ENCODE measurements at regions not wholly inside any gene's neighbourhood (a gene's known extent, or its start where the extent isn't known, plus 50 kb on each side); places are given as distances from the start of the nearest gene placed in this dataset.

DNA sequence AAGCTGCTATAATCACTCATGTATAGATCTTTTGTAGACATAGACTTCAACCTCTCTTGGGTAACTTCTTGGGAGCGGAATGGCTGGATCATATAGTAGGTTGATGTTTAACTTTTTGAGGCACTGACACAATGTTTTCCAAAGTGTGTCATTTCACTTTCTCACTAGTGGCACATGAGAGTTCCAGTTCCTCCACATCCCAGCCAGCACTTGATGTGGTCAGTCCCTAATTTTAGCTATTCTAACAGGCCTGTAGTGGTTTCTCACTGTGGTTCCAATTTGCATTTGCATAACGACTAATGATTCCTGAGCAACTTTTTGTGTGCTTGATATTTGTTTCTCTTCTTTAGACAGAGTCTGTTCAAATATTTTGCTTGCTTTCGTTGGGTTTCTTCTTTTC, 221.3 kb downstream of the DLL1 start:
- TF ChIP-seq, protein P1, sequence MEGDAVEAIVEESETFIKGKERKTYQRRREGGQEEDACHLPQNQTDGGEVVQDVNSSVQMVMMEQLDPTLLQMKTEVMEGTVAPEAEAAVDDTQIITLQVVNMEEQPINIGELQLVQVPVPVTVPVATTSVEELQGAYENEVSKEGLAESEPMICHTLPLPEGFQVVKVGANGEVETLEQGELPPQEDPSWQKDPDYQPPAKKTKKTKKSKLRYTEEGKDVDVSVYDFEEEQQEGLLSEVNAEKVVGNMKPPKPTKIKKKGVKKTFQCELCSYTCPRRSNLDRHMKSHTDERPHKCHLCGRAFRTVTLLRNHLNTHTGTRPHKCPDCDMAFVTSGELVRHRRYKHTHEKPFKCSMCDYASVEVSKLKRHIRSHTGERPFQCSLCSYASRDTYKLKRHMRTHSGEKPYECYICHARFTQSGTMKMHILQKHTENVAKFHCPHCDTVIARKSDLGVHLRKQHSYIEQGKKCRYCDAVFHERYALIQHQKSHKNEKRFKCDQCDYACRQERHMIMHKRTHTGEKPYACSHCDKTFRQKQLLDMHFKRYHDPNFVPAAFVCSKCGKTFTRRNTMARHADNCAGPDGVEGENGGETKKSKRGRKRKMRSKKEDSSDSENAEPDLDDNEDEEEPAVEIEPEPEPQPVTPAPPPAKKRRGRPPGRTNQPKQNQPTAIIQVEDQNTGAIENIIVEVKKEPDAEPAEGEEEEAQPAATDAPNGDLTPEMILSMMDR (IDR thresholded peaks at IDR 0.05; ENCODE audit: borderline replicate concordance, extremely low read depth, low read length, poor library complexity, severe bottlenecking), result no peak
- no peak for TF ChIP-seq EZH2 (IDR thresholded peaks at IDR 0.05; ENCODE audit: borderline replicate concordance, low read depth, low read length, severe bottlenecking)

Measured in DND-41 (cell line).